ENCODE measurements at regions not wholly inside any gene's neighbourhood (a gene's known extent, or its start where the extent isn't known, plus 50 kb on each side); places are given as distances from the start of the nearest gene placed in this dataset.

GRCh38 chr6:167570460-167571400, 245.8 kb downstream of the TTLL2 start:
- H3K4me1 ChIP-seq (ENCODE audit: control insufficient read depth, insufficient read depth, low read length) = peaks cover 57% of the 10 kb centered on the region
- peaks cover 2% of the 10 kb centered on the region for H3K27me3 ChIP-seq (ENCODE audit: control insufficient read depth, insufficient read depth, low read length)
- no peak overlapping the region for H3K27ac ChIP-seq (ENCODE audit: low read depth, low read length)
- DNase-seq (ENCODE audit: low read depth in 4 of 6, low spot score in 6 of 6) = no peak
- H3K4me3 ChIP-seq (ENCODE audit: low read depth, low read length) = no peak overlapping the region
- H3K36me3 ChIP-seq (ENCODE audit: control insufficient read depth, insufficient read depth, low read length) = peaks cover 2% of the 10 kb centered on the region
- H3K9me3 ChIP-seq (ENCODE audit: control insufficient read depth, insufficient read depth, low read length) = no peaks in the 10 kb centered on the region
- 94% methylated on average over 23 of the region's 25 CpGs for whole genome bisulfite sequencing (ENCODE audit: insufficient coverage)

- peaks cover 2% of the 10 kb centered on the region for H3K27me3 ChIP-seq (ENCODE audit: control insufficient read depth, insufficient read depth, low read length)
- peaks cover 5% of the 10 kb centered on the region for H3K36me3 ChIP-seq (ENCODE audit: control insufficient read depth, insufficient read depth, low read length)
- no peak overlapping the region for H3K4me3 ChIP-seq (ENCODE audit: low read depth, low read length)
- peak in 1 of 6 donors; percentile 35 for DNase-seq (ENCODE audit: low read depth in 4 of 6, low spot score in 6 of 6)
- no peaks in the 10 kb centered on the region for H3K9me3 ChIP-seq (ENCODE audit: control insufficient read depth, insufficient read depth, low read length)
- H3K4me1 ChIP-seq (ENCODE audit: control insufficient read depth, insufficient read depth, low read length) = peaks cover 53% of the 10 kb centered on the region
- H3K27ac ChIP-seq (ENCODE audit: low read depth, low read length) = no peak overlapping the region
- WGBS (ENCODE audit: insufficient coverage) = 74% methylated on average over 4 of the region's 9 CpGs
These were observed 246.7 kb downstream of the TTLL2 start for GRCh38 chr6:167571550-167571949.

GRCh38 chr6:167572106-167572505, 247.2 kb downstream of the TTLL2 start:
- WGBS (ENCODE audit: insufficient coverage) = 97% methylated on average over 9 of the region's 10 CpGs
- no peaks in the 10 kb centered on the region for H3K9me3 ChIP-seq (ENCODE audit: control insufficient read depth, insufficient read depth, low read length)
- H3K36me3 ChIP-seq (ENCODE audit: control insufficient read depth, insufficient read depth, low read length) = peaks cover 5% of the 10 kb centered on the region
- H3K4me1 ChIP-seq (ENCODE audit: control insufficient read depth, insufficient read depth, low read length) = peaks cover 51% of the 10 kb centered on the region
- H3K27me3 ChIP-seq (ENCODE audit: control insufficient read depth, insufficient read depth, low read length) = peaks cover 2% of the 10 kb centered on the region
- peak overlapping the region; percentile 33 for H3K27ac ChIP-seq (ENCODE audit: low read depth, low read length)
- DNase-seq (ENCODE audit: low read depth in 4 of 6, low spot score in 6 of 6) = no peak
- H3K4me3 ChIP-seq (ENCODE audit: low read depth, low read length) = no peak overlapping the region

- H3K27ac ChIP-seq (ENCODE audit: low read depth, low read length) = peak overlapping the region; percentile 66
- WGBS (ENCODE audit: insufficient coverage) = 53% methylated on average over 13 of the region's 13 CpGs
These were observed 248.0 kb downstream of the TTLL2 start for GRCh38 chr6:167572841-167573271.

GRCh38 chr6:167573461-167574215, 248.8 kb downstream of the TTLL2 start:
- Histone ChIP-seq H3K27ac (ENCODE audit: low read depth, low read length) (peak overlapping the region; percentile 75), H3K9me3 (ENCODE audit: control insufficient read depth, insufficient read depth, low read length) (no peaks in the 10 kb centered on the region), H3K4me1 (ENCODE audit: control insufficient read depth, insufficient read depth, low read length) (peaks cover 44% of the 10 kb centered on the region), H3K4me3 (ENCODE audit: low read depth, low read length) (no peak overlapping the region), H3K27me3 (ENCODE audit: control insufficient read depth, insufficient read depth, low read length) (peaks cover 2% of the 10 kb centered on the region), H3K36me3 (ENCODE audit: control insufficient read depth, insufficient read depth, low read length) (peaks cover 5% of the 10 kb centered on the region)
- 43% methylated on average over 14 of the region's 16 CpGs for WGBS (ENCODE audit: insufficient coverage)
- DNase-seq (ENCODE audit: low read depth in 4 of 6, low spot score in 6 of 6) = peak in 2 of 6 donors; percentile 28 to 85

More at GRCh38 chr6:167572841-167573271, 248.0 kb downstream of the TTLL2 start:
- peaks cover 5% of the 10 kb centered on the region for H3K36me3 ChIP-seq (ENCODE audit: control insufficient read depth, insufficient read depth, low read length)
- peaks cover 2% of the 10 kb centered on the region for H3K27me3 ChIP-seq (ENCODE audit: control insufficient read depth, insufficient read depth, low read length)
- peaks cover 45% of the 10 kb centered on the region for H3K4me1 ChIP-seq (ENCODE audit: control insufficient read depth, insufficient read depth, low read length)
- no peak overlapping the region for H3K4me3 ChIP-seq (ENCODE audit: low read depth, low read length)
- peak in 2 of 6 donors; percentile 56 to 95 for DNase-seq (ENCODE audit: low read depth in 4 of 6, low spot score in 6 of 6)
- H3K9me3 ChIP-seq (ENCODE audit: control insufficient read depth, insufficient read depth, low read length) = no peaks in the 10 kb centered on the region

- 47% methylated on average over 29 of the region's 29 CpGs for WGBS (ENCODE audit: insufficient coverage)
- Histone ChIP-seq H3K4me3 (ENCODE audit: low read depth, low read length) (no peak overlapping the region), H3K36me3 (ENCODE audit: control insufficient read depth, insufficient read depth, low read length) (peaks cover 5% of the 10 kb centered on the region), H3K27me3 (ENCODE audit: control insufficient read depth, insufficient read depth, low read length) (peaks cover 2% of the 10 kb centered on the region), H3K9me3 (ENCODE audit: control insufficient read depth, insufficient read depth, low read length) (no peaks in the 10 kb centered on the region), H3K4me1 (ENCODE audit: control insufficient read depth, insufficient read depth, low read length) (peaks cover 44% of the 10 kb centered on the region), H3K27ac (ENCODE audit: low read depth, low read length) (peak overlapping the region; percentile 15)
- DNase-seq (ENCODE audit: low read depth in 4 of 6, low spot score in 6 of 6) = peak in 2 of 6 donors; percentile 47 to 69
These were observed 249.7 kb downstream of the TTLL2 start for GRCh38 chr6:167574431-167575151.

- Histone ChIP-seq H3K4me1 (ENCODE audit: control insufficient read depth, insufficient read depth, low read length) (peaks cover 44% of the 10 kb centered on the region), H3K27me3 (ENCODE audit: control insufficient read depth, insufficient read depth, low read length) (peaks cover 2% of the 10 kb centered on the region), H3K9me3 (ENCODE audit: control insufficient read depth, insufficient read depth, low read length) (no peaks in the 10 kb centered on the region), H3K4me3 (ENCODE audit: low read depth, low read length) (no peak overlapping the region), H3K27ac (ENCODE audit: low read depth, low read length) (no peak overlapping the region), H3K36me3 (ENCODE audit: control insufficient read depth, insufficient read depth, low read length) (peaks cover 5% of the 10 kb centered on the region)
- DNase-seq (ENCODE audit: low read depth in 4 of 6, low spot score in 6 of 6) = peak in 1 of 6 donors; percentile 65
- WGBS (ENCODE audit: insufficient coverage) = 89% methylated on average over 20 of the region's 23 CpGs
These were observed 250.3 kb downstream of the TTLL2 start for GRCh38 chr6:167575158-167575696.

- H3K4me1 ChIP-seq (ENCODE audit: control insufficient read depth, insufficient read depth, low read length) = peaks cover 47% of the 10 kb centered on the region
- no peak overlapping the region for H3K27ac ChIP-seq (ENCODE audit: low read depth, low read length)
- 95% methylated on average over 23 of the region's 23 CpGs for WGBS (ENCODE audit: insufficient coverage)
These were observed 250.5 kb upstream of the AFDN start for GRCh38 chr6:167576050-167576741.

More at GRCh38 chr6:167576050-167576741, 250.5 kb upstream of the AFDN start:
- Histone ChIP-seq H3K27me3 (ENCODE audit: control insufficient read depth, insufficient read depth, low read length) (peaks cover 2% of the 10 kb centered on the region), H3K9me3 (ENCODE audit: control insufficient read depth, insufficient read depth, low read length) (no peaks in the 10 kb centered on the region), H3K4me3 (ENCODE audit: low read depth, low read length) (no peak overlapping the region), H3K36me3 (ENCODE audit: control insufficient read depth, insufficient read depth, low read length) (peaks cover 5% of the 10 kb centered on the region)
- no peak for DNase-seq (ENCODE audit: low read depth in 4 of 6, low spot score in 6 of 6)

Measured in spinal cord (tissue), 9 donors.